CD4-positive, alpha-beta T cell treated with Interferon gamma for 1 hour (primary cell): ENCODE measurements at regions not wholly inside any gene's neighbourhood (a gene's known extent, or its start where the extent isn't known, plus 50 kb on each side); places are given as distances from the start of the nearest gene placed in this dataset.
"Not testable (repeated sequence)": the region's sequence is repeated elsewhere in the genome, so short reads cannot be mapped to it uniquely, and the experiment has no call there.

Experiments
- DNase-seq: peaks from one replicate; pipeline ENCODE4 v3.0.0-alpha.2; 2020

- DNase-seq = no peak
Measured at GRCh38 chr6:33892581-33893346, 89.0 kb upstream of the MLN start.

GRCh38 chr6:33888664-33889200, 84.9 kb upstream of the MLN start:
- no peak for DNase-seq

GRCh38 chr6:33888183-33888582, 84.4 kb upstream of the MLN start:
- DNase-seq = no peak

GRCh38 chr6:33886673-33887144, 82.9 kb upstream of the MLN start:
- DNase-seq = peak; percentile 13

GRCh38 chr6:33885132-33886057, 81.6 kb upstream of the MLN start:
- DNase-seq = no peak

GRCh38 chr6:33883621-33884020, 79.8 kb upstream of the MLN start:
- DNase-seq = not testable (repeated sequence)

GRCh38 chr6:33882154-33882553, 78.4 kb upstream of the MLN start:
- no peak for DNase-seq

- no peak for DNase-seq
Measured at GRCh38 chr6:33880766-33881165, 77.0 kb upstream of the MLN start.

GRCh38 chr6:33880104-33880678, 76.4 kb upstream of the MLN start:
- DNase-seq = no peak

GRCh38 chr6:33878562-33878961, 74.8 kb upstream of the MLN start:
- DNase-seq = no peak

- DNase-seq = no peak
Measured at GRCh38 chr6:33877982-33878535, 74.3 kb upstream of the MLN start.

GRCh38 chr6:33875696-33876095, 71.9 kb upstream of the MLN start:
- DNase-seq = no peak

- DNase-seq = no peak
Measured at GRCh38 chr6:33875141-33875581, 71.4 kb upstream of the MLN start.

GRCh38 chr6:33874136-33874760, 70.4 kb upstream of the MLN start:
- DNase-seq = no peak

GRCh38 chr6:33872761-33873160, 69.0 kb upstream of the MLN start:
- no peak for DNase-seq

- DNase-seq = no peak
Measured at GRCh38 chr6:33869826-33870423, 66.1 kb upstream of the MLN start.

- DNase-seq = no peak
Measured at GRCh38 chr6:33869121-33869520, 65.3 kb upstream of the MLN start.

- DNase-seq = no peak
Measured at GRCh38 chr6:33868141-33868540, 64.3 kb upstream of the MLN start.

GRCh38 chr6:33865478-33866077, 61.8 kb upstream of the MLN start:
- DNase-seq = no peak

GRCh38 chr6:33863723-33864440, 60.1 kb upstream of the MLN start:
- DNase-seq = no peak

GRCh38 chr6:33863084-33863483, 59.3 kb upstream of the MLN start:
- no peak for DNase-seq
